ENCODE measurements at regions not wholly inside any gene's neighbourhood (a gene's known extent, or its start where the extent isn't known, plus 50 kb on each side); places are given as distances from the start of the nearest gene placed in this dataset.

- FAIRE-seq (no peak), DNase-seq (ENCODE audit: insufficient read length, low spot score) (no peak)
- TF ChIP-seq POU2F2 (IDR thresholded peaks at IDR 0.05; ENCODE audit: low read depth, low read length) (no peak), POLR2A (IDR thresholded peaks at IDR 0.05; ENCODE audit: low read depth, low read length) (no peak), POLR2AphosphoS5 (IDR thresholded peaks at IDR 0.05; ENCODE audit: low read depth, low read length) (no peak), PAX5 (IDR thresholded peaks at IDR 0.05; ENCODE audit: insufficient read depth, low read length, severe bottlenecking) (no peak), TAF1 (IDR thresholded peaks at IDR 0.05; ENCODE audit: low read depth, low read length) (no peak), SPI1 (IDR thresholded peaks at IDR 0.05; ENCODE audit: low read depth, low read length) (no peak)
These were observed 216.2 kb downstream of the RNF144B start for GRCh38 chr6:18603361-18603760.

- TF ChIP-seq POLR2A (IDR thresholded peaks at IDR 0.05; ENCODE audit: low read depth, low read length) (no peak), TAF1 (IDR thresholded peaks at IDR 0.05; ENCODE audit: low read depth, low read length) (no peak), SPI1 (IDR thresholded peaks at IDR 0.05; ENCODE audit: low read depth, low read length) (no peak), POLR2AphosphoS5 (IDR thresholded peaks at IDR 0.05; ENCODE audit: low read depth, low read length) (no peak), PAX5 (IDR thresholded peaks at IDR 0.05; ENCODE audit: insufficient read depth, low read length, severe bottlenecking) (no peak), POU2F2 (IDR thresholded peaks at IDR 0.05; ENCODE audit: low read depth, low read length) (no peak)
- FAIRE-seq (no peak), DNase-seq (ENCODE audit: insufficient read length, low spot score) (no peak)
These were observed 218.7 kb downstream of the RNF144B start for GRCh38 chr6:18605841-18606240.

- FAIRE-seq (no peak), DNase-seq (ENCODE audit: insufficient read length, low spot score) (no peak)
These were observed 222.6 kb downstream of the RNF144B start for GRCh38 chr6:18609715-18610114.

DNA sequence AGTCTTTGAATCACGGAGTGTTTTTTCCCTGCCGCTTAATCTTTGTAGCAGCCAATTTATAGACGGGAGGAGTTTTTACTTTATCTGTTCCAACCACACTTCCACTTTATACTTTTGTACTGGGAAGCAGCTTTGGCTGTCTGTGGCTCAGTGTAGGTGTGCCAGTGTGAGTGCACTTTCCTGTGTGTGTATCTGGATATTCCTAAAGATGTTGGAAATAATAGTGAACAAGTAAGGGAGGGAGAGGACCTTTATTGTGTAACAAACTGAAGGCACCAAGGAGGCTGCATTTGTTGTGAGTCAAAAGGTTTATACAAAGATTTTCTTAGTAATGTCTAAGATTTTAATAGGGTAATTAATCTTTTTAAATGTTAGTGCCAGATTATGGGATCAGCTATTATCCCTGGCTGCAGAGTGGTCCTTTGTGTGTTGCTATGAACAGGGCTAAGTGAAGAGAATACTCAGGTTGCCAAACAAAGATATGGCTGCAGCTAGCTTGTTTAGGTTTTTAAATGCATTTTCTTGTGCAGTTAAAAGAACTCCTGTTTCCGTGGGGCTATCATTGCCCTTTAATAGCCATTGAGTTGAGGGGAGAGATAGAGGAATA is 226.3 kb downstream of the RNF144B start:
- no peak for FAIRE-seq
- no peak for TF ChIP-seq POLR2A (IDR thresholded peaks at IDR 0.05; ENCODE audit: low read depth, low read length)
- no peak for TF ChIP-seq POU2F2 (IDR thresholded peaks at IDR 0.05; ENCODE audit: low read depth, low read length)
- TF ChIP-seq SPI1 (IDR thresholded peaks at IDR 0.05; ENCODE audit: low read depth, low read length): no peak
- TF ChIP-seq POLR2AphosphoS5 (IDR thresholded peaks at IDR 0.05; ENCODE audit: low read depth, low read length): no peak
- TF ChIP-seq TAF1 (IDR thresholded peaks at IDR 0.05; ENCODE audit: low read depth, low read length): no peak
- DNase-seq (ENCODE audit: insufficient read length, low spot score): no peak

More at GRCh38 chr6:18609715-18610114, 222.6 kb downstream of the RNF144B start:
- TF ChIP-seq POLR2AphosphoS5 (IDR thresholded peaks at IDR 0.05; ENCODE audit: low read depth, low read length) (no peak), POU2F2 (IDR thresholded peaks at IDR 0.05; ENCODE audit: low read depth, low read length) (no peak), SPI1 (IDR thresholded peaks at IDR 0.05; ENCODE audit: low read depth, low read length) (no peak), POLR2A (IDR thresholded peaks at IDR 0.05; ENCODE audit: low read depth, low read length) (no peak), TAF1 (IDR thresholded peaks at IDR 0.05; ENCODE audit: low read depth, low read length) (no peak), PAX5 (IDR thresholded peaks at IDR 0.05; ENCODE audit: insufficient read depth, low read length, severe bottlenecking) (no peak)

DNA sequence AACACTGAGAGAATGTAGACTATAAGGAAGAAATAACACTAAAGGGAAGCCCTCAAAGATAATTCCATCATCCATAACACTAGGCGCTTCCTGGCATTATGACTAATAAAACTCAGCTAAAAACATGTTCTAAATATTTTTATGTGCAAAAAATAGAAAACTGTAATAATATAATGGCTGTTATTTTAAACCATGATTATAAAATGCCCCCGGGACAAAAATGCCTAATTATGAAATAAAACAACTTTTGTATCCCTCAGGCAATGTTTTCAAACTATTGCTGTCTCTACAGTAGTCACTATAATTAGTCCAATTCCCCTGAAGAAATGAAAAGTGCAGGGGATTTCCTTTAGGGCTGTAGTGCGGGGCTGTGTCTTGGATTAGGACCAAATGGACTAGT is 242.4 kb downstream of the RNF144B start:
- FAIRE-seq (no peak), DNase-seq (ENCODE audit: insufficient read length, low spot score) (no peak)
- no peak for TF ChIP-seq PAX5 (IDR thresholded peaks at IDR 0.05; ENCODE audit: insufficient read depth, low read length, severe bottlenecking)
- TF ChIP-seq POU2F2 (IDR thresholded peaks at IDR 0.05; ENCODE audit: low read depth, low read length): no peak
- no peak for TF ChIP-seq POLR2A (IDR thresholded peaks at IDR 0.05; ENCODE audit: low read depth, low read length)
- no peak for TF ChIP-seq POLR2AphosphoS5 (IDR thresholded peaks at IDR 0.05; ENCODE audit: low read depth, low read length)
- no peak for TF ChIP-seq TAF1 (IDR thresholded peaks at IDR 0.05; ENCODE audit: low read depth, low read length)
- no peak for TF ChIP-seq SPI1 (IDR thresholded peaks at IDR 0.05; ENCODE audit: low read depth, low read length)

GRCh38 chr6:18632670-18633410 is 245.7 kb downstream of the RNF144B start:
- TF ChIP-seq SPI1 (IDR thresholded peaks at IDR 0.05; ENCODE audit: low read depth, low read length) (no peak), POLR2A (IDR thresholded peaks at IDR 0.05; ENCODE audit: low read depth, low read length) (no peak), PAX5 (IDR thresholded peaks at IDR 0.05; ENCODE audit: insufficient read depth, low read length, severe bottlenecking) (no peak), POU2F2 (IDR thresholded peaks at IDR 0.05; ENCODE audit: low read depth, low read length) (no peak), TAF1 (IDR thresholded peaks at IDR 0.05; ENCODE audit: low read depth, low read length) (no peak), POLR2AphosphoS5 (IDR thresholded peaks at IDR 0.05; ENCODE audit: low read depth, low read length) (no peak)
- FAIRE-seq (no peak), DNase-seq (ENCODE audit: insufficient read length, low spot score) (no peak)

GRCh38 chr6:18634912-18635311 is 247.8 kb downstream of the RNF144B start:
- DNase-seq (ENCODE audit: insufficient read length, low spot score) (no peak), FAIRE-seq (no peak)
- TF ChIP-seq PAX5 (IDR thresholded peaks at IDR 0.05; ENCODE audit: insufficient read depth, low read length, severe bottlenecking) (no peak), POLR2AphosphoS5 (IDR thresholded peaks at IDR 0.05; ENCODE audit: low read depth, low read length) (no peak), POU2F2 (IDR thresholded peaks at IDR 0.05; ENCODE audit: low read depth, low read length) (no peak), POLR2A (IDR thresholded peaks at IDR 0.05; ENCODE audit: low read depth, low read length) (no peak), SPI1 (IDR thresholded peaks at IDR 0.05; ENCODE audit: low read depth, low read length) (no peak), TAF1 (IDR thresholded peaks at IDR 0.05; ENCODE audit: low read depth, low read length) (no peak)

DNA sequence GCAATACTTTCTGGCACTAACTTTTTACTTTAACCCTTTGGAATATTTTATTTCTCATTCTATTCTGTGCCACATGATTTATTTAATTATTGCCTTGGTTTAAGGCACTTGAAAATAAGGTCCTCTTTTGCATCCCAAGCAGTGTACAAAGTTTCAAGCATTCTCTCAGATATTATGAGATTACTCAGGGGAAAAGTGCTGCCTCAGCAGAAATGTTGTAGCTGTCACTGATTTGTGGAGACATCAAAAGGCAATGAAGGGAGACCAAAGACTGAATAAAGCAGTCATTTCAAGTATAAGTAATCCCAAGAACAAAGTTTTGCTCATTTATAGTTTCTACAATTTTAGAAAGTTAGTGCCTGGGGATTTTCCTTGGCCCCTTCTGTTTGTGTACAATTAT is 253.0 kb downstream of the RNF144B start:
- TF ChIP-seq POLR2A (IDR thresholded peaks at IDR 0.05; ENCODE audit: low read depth, low read length): no peak
- DNase-seq (ENCODE audit: insufficient read length, low spot score): no peak
- no peak for FAIRE-seq

GRCh38 chr6:18640754-18641153 is 253.6 kb downstream of the RNF144B start:
- DNase-seq (ENCODE audit: insufficient read length, low spot score): no peak
- FAIRE-seq: no peak
- TF ChIP-seq POLR2A (IDR thresholded peaks at IDR 0.05; ENCODE audit: low read depth, low read length) (no peak), SPI1 (IDR thresholded peaks at IDR 0.05; ENCODE audit: low read depth, low read length) (no peak)

GRCh38 chr6:18654821-18655220 is 267.7 kb downstream of the RNF144B start:
- FAIRE-seq: no peak
- no peak for TF ChIP-seq POLR2AphosphoS5 (IDR thresholded peaks at IDR 0.05; ENCODE audit: low read depth, low read length)
- no peak for TF ChIP-seq POLR2A (IDR thresholded peaks at IDR 0.05; ENCODE audit: low read depth, low read length)
- no peak for TF ChIP-seq SPI1 (IDR thresholded peaks at IDR 0.05; ENCODE audit: low read depth, low read length)
- no peak for TF ChIP-seq TAF1 (IDR thresholded peaks at IDR 0.05; ENCODE audit: low read depth, low read length)
- no peak for TF ChIP-seq POU2F2 (IDR thresholded peaks at IDR 0.05; ENCODE audit: low read depth, low read length)
- no peak for TF ChIP-seq PAX5 (IDR thresholded peaks at IDR 0.05; ENCODE audit: insufficient read depth, low read length, severe bottlenecking)
- no peak for DNase-seq (ENCODE audit: insufficient read length, low spot score)
